Panc1 (cell line): ENCODE measurements at regions not wholly inside any gene's neighbourhood (a gene's known extent, or its start where the extent isn't known, plus 50 kb on each side); places are given as distances from the start of the nearest gene placed in this dataset.

ENCODE experiments used
- ATAC-seq: fragments of 200-7000 bp; cut with Tn5 transposase; 2 replicates; pipeline ENCODE4 v1.9.1; 2020; ENCODE audit warnings: mild to moderate bottlenecking, moderate library complexity
- BruUV-seq: library from RNA; stranded (reverse); fragments of 400-500 nt; replicated peaks from 2 replicates; lab custom pipeline; 2021; lab: Mats Ljungman, UMichigan
- CTCF ChIA-PET: fragments of 300-600 bp; sonication (Branson Sonifier 250); formaldehyde crosslinking; loops from one replicate; lab custom pipeline; 2022; ENCODE audit warnings: antibody characterized with exemption; lab: Charles Lee
- POLR2A ChIA-PET: fragments of 300-600 bp; sonication (Branson Sonifier 250); formaldehyde crosslinking; loops from one replicate; lab custom pipeline; 2022; ENCODE audit warnings: antibody characterized with exemption; lab: Charles Lee
- DNase-seq: peaks from one replicate; pipeline ENCODE4 v3.0.0-alpha.2; 2010; ENCODE audit warnings: low read depth, low spot score
- H3K27ac ChIP-seq: 2 replicates; pipeline ENCODE4 v1.5.1; 2011; ENCODE audit warnings: mild to moderate bottlenecking, low read length, inconsistent platforms
- H3K27me3 ChIP-seq: fragments of 200-500 bp; sonication (Bioruptor generic); 2 replicates; pipeline ENCODE4 v1.6.0; 2014; ENCODE audit warnings: low read length, inconsistent platforms; ENCODE audit not compliant: control insufficient read depth, insufficient read depth
- H3K36me3 ChIP-seq: fragments of 200-500 bp; sonication (Bioruptor generic); 2 replicates; pipeline ENCODE4 v1.5.1; 2014; ENCODE audit warnings: inconsistent platforms, mild to moderate bottlenecking, low read length, moderate library complexity; ENCODE audit not compliant: control insufficient read depth, insufficient read depth
- H3K4me1 ChIP-seq: 2 replicates; pipeline ENCODE4 v1.5.1; 2011; ENCODE audit warnings: inconsistent platforms, mild to moderate bottlenecking, low read length, moderate library complexity; ENCODE audit not compliant: control insufficient read depth, insufficient read depth
- H3K4me3 ChIP-seq, 2 experiments: 2 replicates each; pipeline ENCODE4 v1.5.1; 2011 to 2012; ENCODE audit warnings: low read depth in 2 of 2, low read length in 2 of 2, mild to moderate bottlenecking in 2 of 2, inconsistent platforms in 1 of 2, moderate library complexity in 1 of 2
- H3K9me3 ChIP-seq: fragments of 200-500 bp; sonication (Bioruptor generic); 2 replicates; pipeline ENCODE4 v1.5.1; 2014; ENCODE audit warnings: low read depth, mild to moderate bottlenecking, inconsistent platforms, low read length, moderate library complexity; ENCODE audit not compliant: control insufficient read depth, insufficient read depth
- CTCF ChIP-seq: fragments of 450-650 bp; IDR thresholded peaks from 2 replicates; pipeline ENCODE4 v1.5.1; 2017; ENCODE audit warnings: mild to moderate bottlenecking
- POLR2AphosphoS5 ChIP-seq: IDR thresholded peaks from 2 replicates; pipeline ENCODE4 v1.6.1; 2012; ENCODE audit warnings: mild to moderate bottlenecking, low read depth, low read length, moderate library complexity
- REST ChIP-seq, 2 experiments: IDR thresholded peaks; 2 replicates each; pipeline ENCODE4 v1.6.1; 2011 to 2012; ENCODE audit warnings: low read depth in 2 of 2, control low read depth in 1 of 2, low read length in 1 of 2, mild to moderate bottlenecking in 1 of 2, moderate library complexity in 1 of 2; ENCODE audit not compliant: insufficient read depth in 1 of 2
- SIN3A ChIP-seq: IDR thresholded peaks from 2 replicates; pipeline ENCODE4 v1.6.1; 2012; ENCODE audit warnings: low read depth, mild to moderate bottlenecking, low read length, moderate library complexity, borderline replicate concordance; ENCODE audit not compliant: insufficient read depth
- TCF7L2 ChIP-seq: IDR thresholded peaks from 2 replicates; pipeline ENCODE4 v1.6.1; 2011; ENCODE audit warnings: mild to moderate bottlenecking, low read depth, low read length, inconsistent platforms
- in situ Hi-C: cut with HindIII; loops from 2 replicates; pipeline ENCODE4 v1.10.0; 2016; ENCODE audit warnings: low sequenced_read_pairs, low pct_unique_long_range_greater_than_20kb
- intact Hi-C: fragments of 100-400 bp; cut with micrococcal nuclease; formaldehyde crosslinking; loops from one replicate; pipeline ENCODE4 v1.10.0; 2022; ENCODE audit not compliant: unreplicated experiment

DNA sequence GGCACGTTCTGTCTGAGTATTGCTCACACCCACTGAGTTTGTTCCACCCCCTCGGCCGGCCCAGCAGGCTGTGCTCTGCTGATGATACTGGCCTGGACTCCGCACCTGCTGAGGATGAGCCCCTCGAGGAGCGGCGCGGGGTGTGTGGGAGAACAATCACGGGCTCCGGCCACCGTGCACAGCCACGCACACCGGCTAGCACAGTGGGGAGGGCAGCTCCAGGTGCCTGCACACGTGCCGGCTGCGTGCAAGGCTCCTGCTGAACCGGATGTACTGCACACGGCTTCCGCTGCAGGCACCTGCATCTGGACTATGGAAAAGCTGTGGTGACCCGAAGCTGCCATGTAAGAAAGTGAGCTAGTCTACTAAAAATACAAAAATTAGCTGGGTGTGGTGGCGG, 485.2 kb upstream of the CDH9 start:
- no peak for ATAC-seq
- TF ChIP-seq TCF7L2 (no peak), REST (IDR thresholded peaks at IDR 0.05; ENCODE audit: insufficient read depth in 1 of 2, low read depth in 2 of 2, low read length in 1 of 2) (no peak), POLR2AphosphoS5 (no peak), CTCF (no peak)
- CTCF ChIA-PET: no interaction called here
- POLR2A ChIA-PET: no interaction called here
- Histone ChIP-seq H3K36me3 (no peaks in the 10 kb centered on the region), H3K27ac (no peak overlapping the region), H3K4me1 (no peaks in the 10 kb centered on the region), H3K9me3 (no peaks in the 10 kb centered on the region; the same call in none of the 2 replicates), H3K27me3 (no peaks in the 10 kb centered on the region), H3K4me3 (no peak overlapping the region)
- in situ Hi-C loops (no loop called here), intact Hi-C loops (no loop called here)
- no peak for DNase-seq
- no TSS peak for BruUV-seq

- Histone ChIP-seq H3K36me3 (no peaks in the 10 kb centered on the region), H3K4me3 (no peak overlapping the region), H3K27me3 (no peaks in the 10 kb centered on the region), H3K4me1 (no peaks in the 10 kb centered on the region), H3K9me3 (no peaks in the 10 kb centered on the region; the same call in none of the 2 replicates), H3K27ac (no peak overlapping the region)
- POLR2A ChIA-PET: no interaction called here
- no peak for DNase-seq
- no peak for ATAC-seq
- CTCF ChIA-PET: no interaction called here
- intact Hi-C loops: no loop called here
- TF ChIP-seq CTCF: no peak
- TF ChIP-seq TCF7L2: no peak
- TF ChIP-seq SIN3A: no peak
- no peak for TF ChIP-seq REST (IDR thresholded peaks at IDR 0.05; ENCODE audit: insufficient read depth in 1 of 2, low read depth in 2 of 2, low read length in 1 of 2)
- TF ChIP-seq POLR2AphosphoS5: no peak
- in situ Hi-C loops: no loop called here
- BruUV-seq: no TSS peak
These were observed 478.1 kb upstream of the CDH9 start for GRCh38 chr5:27516437-27516836.
